ENCODE measurements at regions not wholly inside any gene's neighbourhood (a gene's known extent, or its start where the extent isn't known, plus 50 kb on each side); places are given as distances from the start of the nearest gene placed in this dataset.

- intact Hi-C loops (cut with DNase I), result no loop called here
- no peak for DNase-seq (ENCODE audit: extremely low spot score in 2 of 2)
- H3K36me3 ChIP-seq, result no peaks in the 10 kb centered on the region
These were observed 138.3 kb downstream of the PCDH18 start for GRCh38 chr4:137394018-137394417.

GRCh38 chr4:137393044-137393443 lies 139.2 kb downstream of the PCDH18 start:
- no peak overlapping the region for H3K27ac ChIP-seq

More at GRCh38 chr4:137394018-137394417, 138.3 kb downstream of the PCDH18 start:
- H3K27ac ChIP-seq, result no peak overlapping the region
- H3K9me3 ChIP-seq, result no peaks in the 10 kb centered on the region
- no peak overlapping the region for H3K4me3 ChIP-seq
- H3K27me3 ChIP-seq, result no peaks in the 10 kb centered on the region
- H3K4me1 ChIP-seq, result no peaks in the 10 kb centered on the region
- TF ChIP-seq, protein P1, sequence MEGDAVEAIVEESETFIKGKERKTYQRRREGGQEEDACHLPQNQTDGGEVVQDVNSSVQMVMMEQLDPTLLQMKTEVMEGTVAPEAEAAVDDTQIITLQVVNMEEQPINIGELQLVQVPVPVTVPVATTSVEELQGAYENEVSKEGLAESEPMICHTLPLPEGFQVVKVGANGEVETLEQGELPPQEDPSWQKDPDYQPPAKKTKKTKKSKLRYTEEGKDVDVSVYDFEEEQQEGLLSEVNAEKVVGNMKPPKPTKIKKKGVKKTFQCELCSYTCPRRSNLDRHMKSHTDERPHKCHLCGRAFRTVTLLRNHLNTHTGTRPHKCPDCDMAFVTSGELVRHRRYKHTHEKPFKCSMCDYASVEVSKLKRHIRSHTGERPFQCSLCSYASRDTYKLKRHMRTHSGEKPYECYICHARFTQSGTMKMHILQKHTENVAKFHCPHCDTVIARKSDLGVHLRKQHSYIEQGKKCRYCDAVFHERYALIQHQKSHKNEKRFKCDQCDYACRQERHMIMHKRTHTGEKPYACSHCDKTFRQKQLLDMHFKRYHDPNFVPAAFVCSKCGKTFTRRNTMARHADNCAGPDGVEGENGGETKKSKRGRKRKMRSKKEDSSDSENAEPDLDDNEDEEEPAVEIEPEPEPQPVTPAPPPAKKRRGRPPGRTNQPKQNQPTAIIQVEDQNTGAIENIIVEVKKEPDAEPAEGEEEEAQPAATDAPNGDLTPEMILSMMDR (IDR thresholded peaks at IDR 0.05), result no peak
- TF ChIP-seq POLR2A (IDR thresholded peaks at IDR 0.05) (no peak), POLR2AphosphoS5 (IDR thresholded peaks at IDR 0.05; ENCODE audit: insufficient read depth in 1 of 2, low read depth in 1 of 2) (no peak)

DNA sequence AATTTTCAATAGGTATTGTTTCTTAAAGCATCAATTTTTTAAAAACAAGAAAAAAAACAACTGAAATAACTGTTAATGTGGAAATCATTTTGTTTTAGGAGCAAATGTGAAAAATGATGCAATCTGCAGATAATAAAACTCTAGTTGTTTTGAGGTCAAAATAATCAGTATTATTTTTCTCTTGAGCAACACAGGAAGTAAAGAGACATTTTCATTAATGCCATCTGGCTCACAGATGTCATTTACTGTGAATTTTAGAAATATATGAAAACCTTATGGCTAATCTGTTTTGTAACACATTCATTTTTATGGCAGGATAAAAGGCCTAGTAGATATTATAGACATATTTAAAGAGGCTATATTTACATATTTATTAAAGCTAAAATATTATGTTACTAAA lies 141.6 kb downstream of the PCDH18 start:
- H3K9me3 ChIP-seq, result no peaks in the 10 kb centered on the region
- TF ChIP-seq POLR2A (IDR thresholded peaks at IDR 0.05) (no peak), POLR2AphosphoS5 (IDR thresholded peaks at IDR 0.05; ENCODE audit: insufficient read depth in 1 of 2, low read depth in 1 of 2) (peak in 1 of 2 donors; percentile 28)
- TF ChIP-seq, protein P1 (IDR thresholded peaks at IDR 0.05), result no peak
- intact Hi-C loops (cut with DNase I), result no loop called here
- H3K4me3 ChIP-seq, result no peak overlapping the region
- H3K27ac ChIP-seq, result no peak overlapping the region
- H3K27me3 ChIP-seq, result no peaks in the 10 kb centered on the region
- DNase-seq (ENCODE audit: extremely low spot score in 2 of 2), result no peak
- H3K4me1 ChIP-seq, result no peaks in the 10 kb centered on the region
- H3K36me3 ChIP-seq, result no peaks in the 10 kb centered on the region

More at GRCh38 chr4:137393044-137393443, 139.2 kb downstream of the PCDH18 start:
- TF ChIP-seq, protein P1 (IDR thresholded peaks at IDR 0.05), result no peak
- TF ChIP-seq POLR2A (IDR thresholded peaks at IDR 0.05) (no peak), POLR2AphosphoS5 (IDR thresholded peaks at IDR 0.05; ENCODE audit: insufficient read depth in 1 of 2, low read depth in 1 of 2) (no peak)
- Histone ChIP-seq H3K4me3 (no peak overlapping the region), H3K9me3 (no peaks in the 10 kb centered on the region), H3K27me3 (no peaks in the 10 kb centered on the region), H3K36me3 (no peaks in the 10 kb centered on the region), H3K4me1 (no peaks in the 10 kb centered on the region)
- DNase-seq (ENCODE audit: extremely low spot score in 2 of 2), result no peak
- intact Hi-C loops (cut with DNase I), result no loop called here

GRCh38 chr4:137389911-137390520 lies 142.3 kb downstream of the PCDH18 start:
- DNase-seq (ENCODE audit: extremely low spot score in 2 of 2), result no peak
- no peak overlapping the region for H3K27ac ChIP-seq
- intact Hi-C loops (cut with DNase I), result no loop called here
- no peaks in the 10 kb centered on the region for H3K36me3 ChIP-seq
- no peaks in the 10 kb centered on the region for H3K9me3 ChIP-seq
- no peaks in the 10 kb centered on the region for H3K27me3 ChIP-seq
- H3K4me1 ChIP-seq, result no peaks in the 10 kb centered on the region
- no peak overlapping the region for H3K4me3 ChIP-seq
- TF ChIP-seq, protein P1 (IDR thresholded peaks at IDR 0.05), result no peak
- TF ChIP-seq POLR2A (IDR thresholded peaks at IDR 0.05), result no peak
- TF ChIP-seq POLR2AphosphoS5 (IDR thresholded peaks at IDR 0.05; ENCODE audit: insufficient read depth in 1 of 2, low read depth in 1 of 2), result no peak

GRCh38 chr4:137387924-137388323 lies 144.4 kb downstream of the PCDH18 start:
- intact Hi-C loops (cut with DNase I), result no loop called here
- TF ChIP-seq, protein P1 (IDR thresholded peaks at IDR 0.05), result no peak
- TF ChIP-seq POLR2AphosphoS5 (IDR thresholded peaks at IDR 0.05; ENCODE audit: insufficient read depth in 1 of 2, low read depth in 1 of 2) (no peak), POLR2A (IDR thresholded peaks at IDR 0.05) (no peak)

More at GRCh38 chr4:137387924-137388323, 144.4 kb downstream of the PCDH18 start:
- Histone ChIP-seq H3K27me3 (no peaks in the 10 kb centered on the region), H3K36me3 (no peaks in the 10 kb centered on the region), H3K9me3 (no peaks in the 10 kb centered on the region), H3K4me1 (no peaks in the 10 kb centered on the region), H3K4me3 (no peak overlapping the region), H3K27ac (no peak overlapping the region)
- DNase-seq (ENCODE audit: extremely low spot score in 2 of 2), result no peak

Measured in vagina (tissue), 2 donors.